Right lobe of liver (tissue), 4 donors: ENCODE measurements at regions not wholly inside any gene's neighbourhood (a gene's known extent, or its start where the extent isn't known, plus 50 kb on each side); places are given as distances from the start of the nearest gene placed in this dataset.

Source experiments
- CTCF ChIP-seq, 4 donors: fragments of 200-600 bp in 3 of 4; fragments of 450-650 bp in 1 of 4; IDR thresholded peaks; one replicate each; pipeline versions ENCODE4 v1.5.1 to v1.8.0; 2016 to 2022; ENCODE audit warnings: antibody characterized with exemption in 4 of 4, mild to moderate bottlenecking in 2 of 4
- POLR2A ChIP-seq: fragments of 450-650 bp; IDR thresholded peaks from one replicate; pipeline ENCODE4 v1.6.1; 2017; ENCODE audit warnings: antibody characterized with exemption, mild to moderate bottlenecking
- donor health status: DM: no; HTN: no; CAD: no.
- donor health status: DM: no; HTN: no; CAD: no.
- donor health status: DM: no; HTN: yes; CAD: no.

DNA sequence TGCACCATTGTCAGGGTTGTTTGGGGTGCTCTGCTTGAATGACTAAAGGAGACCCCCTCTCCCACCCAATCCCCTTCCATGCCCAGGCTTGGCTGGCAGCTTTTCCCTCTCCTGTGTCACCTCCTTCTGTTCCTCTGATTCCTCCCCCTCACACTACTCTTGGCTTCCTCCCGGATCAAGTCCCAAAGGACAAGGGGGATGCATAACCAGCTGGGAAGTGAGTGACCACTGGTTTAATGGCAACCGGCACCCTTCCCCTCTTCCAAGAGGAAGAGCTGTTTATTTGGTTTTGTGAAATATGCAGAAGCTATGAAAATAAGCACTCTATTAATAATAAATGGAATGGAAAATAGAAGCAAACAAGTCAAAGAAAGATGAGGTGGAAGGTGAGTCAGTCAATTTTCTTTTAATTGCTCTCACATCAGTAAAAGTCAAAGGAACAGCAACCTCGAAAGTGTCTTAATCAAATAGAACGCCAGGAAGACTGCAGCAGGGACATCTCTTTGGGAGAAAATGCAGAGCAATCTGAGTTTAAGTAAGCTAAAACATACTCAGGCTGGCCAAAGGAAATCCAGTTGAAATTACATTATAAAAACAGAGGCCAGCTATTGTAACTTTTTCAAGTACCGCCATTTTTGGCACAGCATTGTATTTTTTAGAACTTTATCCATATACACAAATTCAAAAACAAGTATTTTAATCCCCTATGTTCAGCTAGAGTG is 322.5 kb downstream of the SIPA1L2 start:
- TF ChIP-seq CTCF (IDR thresholded peaks at IDR 0.05), result no peak
- TF ChIP-seq POLR2A, result no peak
